ENCODE measurements at regions not wholly inside any gene's neighbourhood (a gene's known extent, or its start where the extent isn't known, plus 50 kb on each side); places are given as distances from the start of the nearest gene placed in this dataset.

DNA sequence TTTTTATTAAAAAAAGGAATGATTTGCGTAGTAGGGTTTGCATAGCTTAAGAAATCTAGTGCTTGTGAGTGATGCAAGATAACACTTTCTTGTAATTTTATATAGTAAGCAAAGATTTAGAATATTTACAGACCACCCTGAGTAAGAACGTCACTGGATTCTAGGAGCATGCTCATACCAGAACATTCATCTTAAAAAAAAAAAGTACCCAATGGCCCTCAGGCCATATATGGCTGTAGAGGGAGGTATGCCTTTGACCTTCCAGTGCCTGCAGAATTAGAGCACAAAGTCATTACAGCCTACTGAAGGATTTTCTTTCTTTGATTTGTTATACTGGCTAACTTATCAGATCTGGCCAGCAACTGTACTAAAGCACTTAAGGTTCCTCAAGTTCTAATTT is 236.3 kb upstream of the GYPA start:
- POLR2A ChIA-PET = no interaction called here
- Histone ChIP-seq H3K27ac (ENCODE audit: insufficient read depth, low read depth, low read length) (no peak overlapping the region), H3K27me3 (ENCODE audit: control insufficient read depth in 2 of 2, insufficient read depth in 2 of 2, low read length in 2 of 2) (no peaks in the 10 kb centered on the region), H3K4me1 (ENCODE audit: control insufficient read depth, extremely low read depth, insufficient read depth, low read length) (no peaks in the 10 kb centered on the region), H3K79me2 (ENCODE audit: control insufficient read depth, insufficient read depth, low read length) (no peaks in the 10 kb centered on the region), H3K9me3 (replicated peaks; ENCODE audit: control insufficient read depth, insufficient read depth, low read length) (no peaks in the 10 kb centered on the region), H3K4me3 (replicated peaks in 1 of 3; ENCODE audit: insufficient read depth in 1 of 3, low read depth in 1 of 3, low read length in 3 of 3) (no peak overlapping the region), H3K9ac (replicated peaks; ENCODE audit: extremely low read depth, insufficient read depth, low read length) (no peak overlapping the region), H3K4me2 (ENCODE audit: insufficient read depth, low read length) (no peak overlapping the region), H4K20me1 (replicated peaks; ENCODE audit: control insufficient read depth, extremely low read depth, insufficient read depth, low read length) (no peaks in the 10 kb centered on the region), H2AFZ (ENCODE audit: low read depth, low read length) (no peak overlapping the region), H3K36me3 (ENCODE audit: control insufficient read depth in 2 of 2, extremely low read depth in 1 of 2, insufficient read depth in 2 of 2, low read length in 2 of 2) (no peaks in the 10 kb centered on the region), H3K9me1 (replicated peaks; ENCODE audit: control insufficient read depth, extremely low read depth, insufficient read depth, low read length) (no peaks in the 10 kb centered on the region)
- DNase-seq (ENCODE audit: low read depth, low spot score) (no peak), FAIRE-seq (no peak)
- dilution Hi-C loops (cut with MboI; ENCODE audit: extremely low pct_ligation_motif_present, low sequenced_read_pairs) = no loop called here
- TF ChIP-seq, protein P1, sequence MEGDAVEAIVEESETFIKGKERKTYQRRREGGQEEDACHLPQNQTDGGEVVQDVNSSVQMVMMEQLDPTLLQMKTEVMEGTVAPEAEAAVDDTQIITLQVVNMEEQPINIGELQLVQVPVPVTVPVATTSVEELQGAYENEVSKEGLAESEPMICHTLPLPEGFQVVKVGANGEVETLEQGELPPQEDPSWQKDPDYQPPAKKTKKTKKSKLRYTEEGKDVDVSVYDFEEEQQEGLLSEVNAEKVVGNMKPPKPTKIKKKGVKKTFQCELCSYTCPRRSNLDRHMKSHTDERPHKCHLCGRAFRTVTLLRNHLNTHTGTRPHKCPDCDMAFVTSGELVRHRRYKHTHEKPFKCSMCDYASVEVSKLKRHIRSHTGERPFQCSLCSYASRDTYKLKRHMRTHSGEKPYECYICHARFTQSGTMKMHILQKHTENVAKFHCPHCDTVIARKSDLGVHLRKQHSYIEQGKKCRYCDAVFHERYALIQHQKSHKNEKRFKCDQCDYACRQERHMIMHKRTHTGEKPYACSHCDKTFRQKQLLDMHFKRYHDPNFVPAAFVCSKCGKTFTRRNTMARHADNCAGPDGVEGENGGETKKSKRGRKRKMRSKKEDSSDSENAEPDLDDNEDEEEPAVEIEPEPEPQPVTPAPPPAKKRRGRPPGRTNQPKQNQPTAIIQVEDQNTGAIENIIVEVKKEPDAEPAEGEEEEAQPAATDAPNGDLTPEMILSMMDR (IDR thresholded peaks at IDR 0.05; ENCODE audit: extremely low read depth in 1 of 2, insufficient read depth in 1 of 2, low read depth in 1 of 2, low read length in 2 of 2) = no peak
- no TSS peak for BruUV-seq (replicated peaks)
- intact Hi-C loops (cut with micrococcal nuclease) = no loop called here
- CTCF ChIA-PET = no interaction called here

DNA sequence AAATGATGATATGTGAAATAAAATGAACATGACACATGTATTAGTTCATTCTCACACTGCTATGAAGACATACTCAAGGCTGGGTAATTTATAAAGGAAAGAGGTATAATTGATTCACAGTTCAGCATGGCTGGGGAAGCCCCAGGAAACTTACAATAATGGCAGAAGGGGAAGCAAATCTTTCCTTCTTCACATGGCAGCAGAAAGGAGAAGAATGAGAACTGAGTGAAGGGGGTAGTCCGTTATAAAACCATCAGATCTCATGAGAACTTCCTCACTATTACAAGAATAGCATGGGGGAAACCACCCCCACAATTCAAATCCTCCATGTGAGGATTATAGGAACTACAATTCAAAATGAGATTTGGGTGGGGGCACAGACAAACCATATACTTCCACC is 243.9 kb upstream of the GYPA start:
- Histone ChIP-seq H3K79me2 (ENCODE audit: control insufficient read depth, insufficient read depth, low read length) (no peaks in the 10 kb centered on the region), H3K27me3 (ENCODE audit: control insufficient read depth in 2 of 2, insufficient read depth in 2 of 2, low read length in 2 of 2) (no peaks in the 10 kb centered on the region), H3K4me2 (ENCODE audit: insufficient read depth, low read length) (no peak overlapping the region), H3K4me3 (replicated peaks in 1 of 3; ENCODE audit: insufficient read depth in 1 of 3, low read depth in 1 of 3, low read length in 3 of 3) (no peak overlapping the region), H3K36me3 (ENCODE audit: control insufficient read depth in 2 of 2, extremely low read depth in 1 of 2, insufficient read depth in 2 of 2, low read length in 2 of 2) (no peaks in the 10 kb centered on the region), H3K27ac (ENCODE audit: insufficient read depth, low read depth, low read length) (no peak overlapping the region), H2AFZ (ENCODE audit: low read depth, low read length) (no peak overlapping the region), H4K20me1 (replicated peaks; ENCODE audit: control insufficient read depth, extremely low read depth, insufficient read depth, low read length) (no peaks in the 10 kb centered on the region), H3K9me1 (replicated peaks; ENCODE audit: control insufficient read depth, extremely low read depth, insufficient read depth, low read length) (no peaks in the 10 kb centered on the region), H3K9me3 (replicated peaks; ENCODE audit: control insufficient read depth, insufficient read depth, low read length) (no peaks in the 10 kb centered on the region), H3K4me1 (ENCODE audit: control insufficient read depth, extremely low read depth, insufficient read depth, low read length) (no peaks in the 10 kb centered on the region), H3K9ac (replicated peaks; ENCODE audit: extremely low read depth, insufficient read depth, low read length) (no peak overlapping the region)
- CTCF ChIA-PET = no interaction called here
- FAIRE-seq = no peak
- TF ChIP-seq POLR2A (IDR thresholded peaks at IDR 0.05; ENCODE audit: low read depth, low read length) (no peak), FOS (IDR thresholded peaks at IDR 0.05; ENCODE audit: borderline replicate concordance, insufficient read depth, low read length) (no peak), MYC (IDR thresholded peaks at IDR 0.05; ENCODE audit: low read depth, low read length) (no peak), POLR2AphosphoS5 (IDR thresholded peaks at IDR 0.05; ENCODE audit: insufficient read depth, low read depth, low read length) (no peak), JUN (IDR thresholded peaks at IDR 0.05; ENCODE audit: borderline replicate concordance, insufficient read depth, insufficient read length, low read depth) (no peak), EZH2 (IDR thresholded peaks at IDR 0.05; ENCODE audit: borderline replicate concordance, low read depth, low read length, severe bottlenecking) (no peak), GATA2 (IDR thresholded peaks at IDR 0.05; ENCODE audit: insufficient read depth, insufficient read length, low read depth, low read length) (no peak)
- TF ChIP-seq, protein P1 (IDR thresholded peaks at IDR 0.05; ENCODE audit: extremely low read depth in 1 of 2, insufficient read depth in 1 of 2, low read depth in 1 of 2, low read length in 2 of 2) = no peak
- TF ChIP-seq, protein P2, sequence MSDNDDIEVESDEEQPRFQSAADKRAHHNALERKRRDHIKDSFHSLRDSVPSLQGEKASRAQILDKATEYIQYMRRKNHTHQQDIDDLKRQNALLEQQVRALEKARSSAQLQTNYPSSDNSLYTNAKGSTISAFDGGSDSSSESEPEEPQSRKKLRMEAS (IDR thresholded peaks at IDR 0.05; ENCODE audit: insufficient read depth, insufficient read length) = no peak
- POLR2A ChIA-PET = no interaction called here
- intact Hi-C loops (cut with micrococcal nuclease) = no loop called here
- no TSS peak for BruUV-seq (replicated peaks)
- dilution Hi-C loops (cut with MboI; ENCODE audit: extremely low pct_ligation_motif_present, low sequenced_read_pairs) = no loop called here
- no peak for DNase-seq (ENCODE audit: low read depth, low spot score)

Measured in endothelial cell of umbilical vein (primary cell).